Muscle layer of duodenum (tissue), 2 donors: ENCODE measurements at regions not wholly inside any gene's neighbourhood (a gene's known extent, or its start where the extent isn't known, plus 50 kb on each side); places are given as distances from the start of the nearest gene placed in this dataset.

ENCODE experiments used
- H3K27ac ChIP-seq: one replicate; pipeline ENCODE4 v1.7.0; 2013; ENCODE audit warnings: mild to moderate bottlenecking, low read length
- H3K27me3 ChIP-seq: one replicate; pipeline ENCODE4 v1.7.0; 2013; ENCODE audit warnings: low read depth, mild to moderate bottlenecking, control low read depth, low read length
- H3K36me3 ChIP-seq, 2 donors: one replicate each; pipeline ENCODE4 v1.7.0; 2013; ENCODE audit warnings: low read length in 2 of 2, control low read depth in 1 of 2, mild to moderate bottlenecking in 1 of 2; ENCODE audit not compliant: insufficient read depth in 2 of 2, control insufficient read depth in 1 of 2
- H3K4me1 ChIP-seq, 2 donors: one replicate each; pipeline ENCODE4 v1.7.0; 2013; ENCODE audit warnings: low read length in 2 of 2, mild to moderate bottlenecking in 2 of 2, control low read depth in 1 of 2, moderate library complexity in 1 of 2; ENCODE audit not compliant: insufficient read depth in 2 of 2, control insufficient read depth in 1 of 2
- H3K4me3 ChIP-seq, 2 donors: one replicate each; pipeline ENCODE4 v1.7.0; 2013; ENCODE audit warnings: low read length in 2 of 2, low read depth in 1 of 2, mild to moderate bottlenecking in 1 of 2
- H3K9me3 ChIP-seq, 2 donors: one replicate each; pipeline ENCODE4 v1.7.0; 2013; ENCODE audit warnings: low read length in 2 of 2, control low read depth in 1 of 2, mild to moderate bottlenecking in 1 of 2; ENCODE audit not compliant: control insufficient read depth in 1 of 2
- donor health status: healthy.

DNA sequence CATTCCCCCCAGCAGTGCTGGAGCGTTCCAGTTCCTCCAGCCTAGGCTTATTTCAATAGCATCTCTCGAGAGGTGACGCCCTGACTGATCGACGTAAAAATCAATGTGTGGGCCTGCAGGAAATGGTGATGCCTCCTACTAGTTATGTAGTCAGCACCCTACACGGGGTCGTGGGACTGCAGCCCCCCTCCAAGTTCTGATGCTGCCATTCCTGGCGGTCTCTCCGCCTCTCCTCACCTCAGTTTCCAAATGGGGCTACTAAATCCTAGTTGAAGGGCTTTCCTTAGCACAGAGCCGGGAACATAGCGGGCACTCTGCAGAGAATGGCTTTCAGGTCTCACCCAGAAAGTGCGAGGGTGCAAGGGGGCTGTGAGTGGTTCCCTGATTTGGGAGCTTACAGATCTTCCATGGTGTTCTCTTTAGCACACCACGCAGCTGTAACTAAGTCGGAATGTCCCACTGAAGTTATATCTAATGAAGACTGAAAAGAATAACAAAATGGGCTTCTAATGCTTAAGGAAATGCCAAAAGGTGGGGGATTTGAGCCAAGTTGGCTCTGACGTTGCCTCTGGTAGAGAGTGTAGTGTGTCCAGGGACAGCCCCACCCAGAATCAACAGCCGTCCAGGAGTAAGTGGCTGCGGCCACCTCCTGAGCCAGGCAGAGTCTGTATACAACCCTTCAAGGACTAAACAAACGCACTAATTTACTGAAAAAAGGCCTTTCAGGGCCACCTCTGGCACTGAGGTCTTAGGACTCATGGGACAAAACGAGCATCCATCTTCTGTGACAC, 299.7 kb upstream of the FOXF1 start:
- H3K4me3 ChIP-seq = no peak overlapping the region
- peaks cover 0 to 17% of the 10 kb centered on the region in 2 donors for H3K4me1 ChIP-seq
- no peaks in the 10 kb centered on the region for H3K36me3 ChIP-seq
- no peaks in the 10 kb centered on the region for H3K9me3 ChIP-seq
- H3K27ac ChIP-seq = no peak overlapping the region
- no peaks in the 10 kb centered on the region for H3K27me3 ChIP-seq

DNA sequence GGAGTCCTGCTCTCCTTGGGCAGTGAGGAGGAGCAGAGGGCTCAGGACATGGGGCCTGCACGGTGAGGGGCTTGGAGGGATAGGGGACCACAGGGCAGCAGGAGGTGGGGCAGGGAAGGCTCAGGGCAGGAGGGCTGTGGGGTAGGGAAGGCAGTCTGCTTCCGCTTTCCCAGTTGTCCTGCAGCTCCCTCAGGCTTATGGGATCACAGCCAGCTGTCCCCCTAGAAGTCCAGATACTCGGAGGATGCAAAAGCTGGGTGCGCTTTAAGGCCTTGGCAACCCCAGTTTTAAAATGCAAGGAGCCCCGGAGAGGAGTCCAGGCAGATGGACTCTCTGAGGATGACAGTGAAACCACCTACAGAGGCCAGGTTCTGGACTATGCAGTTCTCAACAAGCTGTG, 299.1 kb upstream of the FOXF1 start:
- H3K27me3 ChIP-seq = no peaks in the 10 kb centered on the region
- H3K36me3 ChIP-seq = no peaks in the 10 kb centered on the region
- no peaks in the 10 kb centered on the region for H3K9me3 ChIP-seq
- no peak overlapping the region for H3K27ac ChIP-seq
- no peak overlapping the region for H3K4me3 ChIP-seq
- H3K4me1 ChIP-seq = peaks cover 0 to 17% of the 10 kb centered on the region in 2 donors

DNA sequence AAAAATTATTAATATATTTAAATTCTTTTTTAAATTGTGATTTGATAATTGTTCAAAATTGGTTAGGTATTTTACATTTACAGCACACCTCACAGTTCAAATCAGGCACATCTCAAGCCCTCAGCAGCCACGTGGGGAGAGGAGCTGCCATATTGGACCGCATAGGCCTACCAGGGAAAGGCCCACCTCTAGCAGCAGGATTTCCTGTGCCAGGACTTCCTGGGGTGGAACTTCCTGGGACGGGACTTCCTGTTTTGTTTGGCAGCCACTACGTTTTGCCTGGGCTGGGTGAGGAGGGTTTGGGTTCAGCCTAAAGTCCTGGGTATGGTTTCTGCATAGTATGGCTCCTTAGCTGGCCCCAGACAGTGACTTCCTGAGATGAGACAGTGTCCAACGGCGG, 298.5 kb upstream of the FOXF1 start:
- Histone ChIP-seq H3K27me3 (no peaks in the 10 kb centered on the region), H3K4me3 (no peak overlapping the region), H3K36me3 (no peaks in the 10 kb centered on the region), H3K4me1 (peaks cover 0 to 17% of the 10 kb centered on the region in 2 donors), H3K27ac (no peak overlapping the region), H3K9me3 (no peaks in the 10 kb centered on the region)

DNA sequence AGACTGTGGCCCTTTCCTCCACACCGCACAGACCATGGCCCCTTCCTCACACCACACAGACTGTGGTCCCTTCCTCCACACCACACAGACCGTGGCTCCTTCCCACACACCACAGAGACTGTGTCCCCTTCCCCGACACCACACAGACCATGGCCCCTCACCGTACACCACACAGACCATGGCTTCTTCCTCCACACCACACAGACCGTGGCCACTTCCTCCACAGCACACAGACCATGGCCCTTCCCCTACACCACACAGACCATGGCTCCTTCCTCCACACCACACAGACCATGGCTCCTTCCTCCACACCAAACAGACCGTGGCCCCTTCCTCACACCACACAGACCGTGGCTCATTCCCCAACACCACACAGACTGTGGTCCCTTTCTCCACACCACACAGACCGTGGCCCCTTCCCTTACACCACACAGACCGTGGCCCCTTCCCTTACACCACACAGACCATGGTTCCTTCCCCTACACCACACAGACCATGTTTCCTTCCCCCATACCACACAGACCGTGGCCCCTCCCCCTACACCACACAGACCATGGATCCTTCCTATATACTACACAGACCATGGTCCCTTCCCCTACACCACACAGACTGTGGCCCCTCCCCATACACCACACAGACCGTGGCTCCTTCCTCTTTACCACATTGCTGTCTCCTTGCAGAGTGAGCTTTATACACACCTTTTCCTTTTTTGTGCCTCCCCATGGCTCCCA, 297.5 kb upstream of the FOXF1 start:
- H3K27ac ChIP-seq = no peak overlapping the region

DNA sequence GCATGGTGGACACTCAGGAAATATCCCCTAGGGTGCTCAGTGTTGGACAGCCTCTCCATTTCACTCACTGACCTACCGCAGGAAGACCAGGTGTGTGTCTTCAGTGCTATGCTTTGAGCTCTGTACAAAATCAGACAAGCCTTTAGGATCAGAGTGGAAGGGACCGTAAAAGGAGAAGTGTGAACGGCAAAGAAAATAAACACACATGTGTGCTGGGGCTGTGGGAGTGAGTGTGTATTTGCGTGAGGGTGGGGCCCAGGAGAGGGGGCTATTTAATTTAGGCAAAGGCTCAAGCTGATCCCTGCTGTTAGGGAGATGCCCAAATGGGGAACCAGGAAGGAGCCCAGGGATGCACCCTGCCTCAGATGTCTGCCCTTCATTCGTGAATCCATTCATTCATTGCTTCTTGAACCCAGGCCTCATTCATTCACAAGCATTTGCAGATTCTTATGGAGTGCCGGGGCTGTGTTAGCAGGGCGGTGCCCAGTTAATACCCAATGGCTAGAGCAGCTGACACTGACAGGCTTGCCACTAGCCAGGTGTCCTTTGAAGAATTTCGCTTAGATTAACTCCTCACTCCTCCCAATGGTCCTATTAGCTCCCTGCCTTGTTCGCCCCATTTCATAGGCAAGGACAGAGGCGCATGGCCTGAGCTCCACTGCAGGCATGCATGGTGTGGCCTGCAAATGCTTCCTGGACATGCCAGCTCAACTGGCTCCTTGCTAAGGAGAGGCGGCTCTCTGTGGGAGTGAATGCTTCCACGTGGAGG, 296.7 kb upstream of the FOXF1 start:
- H3K27ac ChIP-seq = no peak overlapping the region
- H3K4me1 ChIP-seq = peaks cover 0 to 17% of the 10 kb centered on the region in 2 donors
- H3K36me3 ChIP-seq = no peaks in the 10 kb centered on the region
- no peak overlapping the region for H3K4me3 ChIP-seq
- H3K9me3 ChIP-seq = no peaks in the 10 kb centered on the region
- no peaks in the 10 kb centered on the region for H3K27me3 ChIP-seq

More for the DNA sequence above, 297.5 kb upstream of the FOXF1 start:
- Histone ChIP-seq H3K4me3 (no peak overlapping the region), H3K9me3 (no peaks in the 10 kb centered on the region), H3K36me3 (no peaks in the 10 kb centered on the region), H3K27me3 (no peaks in the 10 kb centered on the region), H3K4me1 (peaks cover 0 to 17% of the 10 kb centered on the region in 2 donors)

DNA sequence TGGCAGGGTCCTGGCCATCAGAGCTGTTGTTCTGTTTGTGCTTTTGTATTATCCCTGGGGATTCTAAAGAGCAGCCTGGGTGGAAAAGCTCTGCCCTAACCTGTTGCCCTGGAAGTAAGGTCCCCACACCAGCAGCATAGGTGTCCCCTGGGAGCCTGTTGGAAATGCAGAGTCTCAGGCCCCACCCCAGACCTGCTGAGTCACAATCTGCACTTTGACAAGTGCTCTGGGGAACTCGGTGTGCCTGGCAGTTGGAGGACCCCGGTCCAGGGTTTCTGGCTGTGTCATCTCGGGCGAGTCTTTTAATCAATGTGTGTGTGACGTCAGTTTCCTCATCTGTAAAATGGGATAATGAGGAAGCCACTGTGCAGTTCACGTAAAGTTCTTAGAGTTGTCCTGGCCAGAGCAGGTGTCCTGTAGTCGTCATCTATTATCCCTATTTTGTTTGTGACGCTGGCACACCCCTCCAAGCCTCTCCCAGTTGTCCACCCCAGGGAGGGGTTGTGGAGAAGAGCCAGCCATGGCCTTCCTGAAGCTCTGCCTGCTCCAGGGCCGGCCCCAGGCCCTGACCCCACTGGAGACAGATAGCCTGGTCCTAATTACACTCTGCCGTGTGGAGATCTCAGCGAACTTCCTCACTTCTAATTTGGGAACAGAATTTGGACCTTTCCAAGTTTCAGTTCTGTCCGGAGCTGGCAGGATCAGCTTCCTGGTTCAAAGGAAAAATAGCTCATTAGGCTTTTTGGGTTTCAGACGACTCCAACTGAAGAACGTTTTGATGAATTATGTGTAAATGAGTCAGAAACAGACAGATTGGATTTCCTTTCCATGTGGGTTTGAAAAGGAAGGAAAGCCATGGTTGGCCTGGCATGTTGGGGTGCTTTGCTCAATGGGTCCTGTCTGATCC, 295.7 kb upstream of the FOXF1 start:
- peaks cover 0 to 17% of the 10 kb centered on the region in 2 donors for H3K4me1 ChIP-seq
- H3K4me3 ChIP-seq = no peak overlapping the region

DNA sequence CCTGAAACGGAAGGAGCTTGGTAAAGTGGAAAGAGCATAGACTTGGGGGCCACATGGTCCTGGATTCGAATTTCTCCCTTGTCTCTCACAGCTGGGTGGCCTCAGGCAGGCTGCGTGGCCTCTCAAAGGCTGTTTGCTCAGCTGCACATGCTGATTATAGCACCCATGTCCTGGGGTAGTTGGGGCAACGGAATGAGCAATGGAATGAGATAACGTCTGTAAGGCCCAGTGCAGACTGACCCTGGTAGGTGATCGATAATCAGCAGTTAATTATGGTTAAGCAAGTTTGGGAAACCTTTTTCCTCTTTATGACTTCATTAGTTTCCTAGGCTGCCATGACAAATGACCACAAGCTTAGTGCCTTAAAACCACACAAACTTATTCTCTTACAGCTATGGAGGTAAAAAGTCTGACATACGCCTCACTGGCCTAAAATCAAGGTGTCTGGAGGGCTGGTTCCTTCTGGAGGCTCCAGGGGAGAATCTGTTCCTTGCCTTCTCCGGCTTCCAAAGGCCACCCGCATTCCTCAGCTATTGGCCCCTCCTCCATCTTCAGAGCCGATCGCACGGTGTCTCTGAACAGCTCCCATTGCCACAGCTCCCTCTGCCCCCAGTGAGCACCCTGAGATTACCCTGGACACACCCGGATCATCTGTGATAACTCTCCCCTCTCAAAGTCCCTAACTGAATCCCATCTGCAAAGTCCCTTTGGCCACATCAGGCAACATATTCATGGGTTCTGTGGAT, 294.9 kb upstream of the FOXF1 start:
- Histone ChIP-seq H3K27ac (no peak overlapping the region), H3K27me3 (no peaks in the 10 kb centered on the region), H3K9me3 (no peaks in the 10 kb centered on the region), H3K4me3 (no peak overlapping the region), H3K36me3 (no peaks in the 10 kb centered on the region), H3K4me1 (peaks cover 0 to 17% of the 10 kb centered on the region in 2 donors)

More for the DNA sequence above, 295.7 kb upstream of the FOXF1 start:
- H3K36me3 ChIP-seq = no peaks in the 10 kb centered on the region
- H3K27ac ChIP-seq = no peak overlapping the region
- no peaks in the 10 kb centered on the region for H3K27me3 ChIP-seq
- H3K9me3 ChIP-seq = no peaks in the 10 kb centered on the region

DNA sequence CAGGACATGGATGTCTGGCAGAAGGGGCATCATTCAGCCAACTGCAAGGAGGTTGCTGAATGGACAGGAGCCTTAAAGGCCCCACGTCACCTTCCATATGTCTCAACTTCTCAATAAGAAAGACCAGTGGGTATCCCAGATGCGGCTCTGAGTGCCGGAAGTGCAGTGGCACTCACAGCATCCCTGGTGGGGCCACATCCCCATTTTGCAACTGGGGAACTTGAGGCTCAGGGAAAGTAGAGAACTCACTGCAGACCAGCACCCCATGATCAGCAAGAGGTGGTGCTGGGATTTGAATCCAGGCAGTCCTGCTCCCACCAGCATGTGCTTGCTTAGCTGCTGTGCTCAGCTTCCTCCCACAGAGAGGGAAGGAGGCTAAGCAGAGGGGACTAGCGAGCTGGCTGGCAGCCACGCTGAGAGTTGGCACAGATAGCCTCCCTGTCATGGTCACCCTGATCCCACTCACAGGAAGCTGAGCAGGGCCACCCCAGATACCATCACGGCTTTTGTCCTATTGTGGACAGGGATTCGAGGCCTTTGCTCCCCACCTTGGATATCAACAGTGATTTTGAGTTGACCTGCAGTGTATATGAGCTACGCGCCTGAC, 294.2 kb upstream of the FOXF1 start:
- Histone ChIP-seq H3K4me1 (peaks cover 0 to 17% of the 10 kb centered on the region in 2 donors), H3K36me3 (no peaks in the 10 kb centered on the region), H3K27me3 (no peaks in the 10 kb centered on the region), H3K9me3 (no peaks in the 10 kb centered on the region), H3K4me3 (no peak overlapping the region), H3K27ac (no peak overlapping the region)

DNA sequence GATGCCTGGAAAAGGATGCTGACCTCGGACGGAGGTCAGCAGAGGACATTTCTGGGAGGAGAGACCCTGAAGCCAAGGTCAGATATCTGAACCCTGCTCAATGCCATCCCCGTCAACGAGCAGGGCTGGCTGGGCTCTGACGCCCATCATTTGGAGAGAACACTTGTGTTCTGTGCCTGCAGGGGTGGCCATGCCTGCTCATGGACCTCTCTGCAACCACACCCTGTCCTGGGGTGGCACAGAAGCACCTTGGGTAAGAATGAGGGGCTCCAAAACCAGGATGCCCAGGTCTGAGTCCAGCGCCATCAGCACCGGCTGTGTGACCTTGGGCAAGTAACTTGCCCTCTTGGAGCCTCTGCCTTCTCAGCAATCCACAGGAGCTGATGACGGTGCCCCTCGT, 293.7 kb upstream of the FOXF1 start:
- H3K9me3 ChIP-seq = no peaks in the 10 kb centered on the region
- no peak overlapping the region for H3K27ac ChIP-seq
- H3K4me1 ChIP-seq = peaks cover 0 to 17% of the 10 kb centered on the region in 2 donors
- H3K36me3 ChIP-seq = no peaks in the 10 kb centered on the region
- H3K4me3 ChIP-seq = no peak overlapping the region
- no peaks in the 10 kb centered on the region for H3K27me3 ChIP-seq
